ENCODE measurements at regions not wholly inside any gene's neighbourhood (a gene's known extent, or its start where the extent isn't known, plus 50 kb on each side); places are given as distances from the start of the nearest gene placed in this dataset.

- no peak for TF ChIP-seq POLR2A (IDR thresholded peaks at IDR 0.05)
- no peak for TF ChIP-seq CTCF (IDR thresholded peaks at IDR 0.05)
- TF ChIP-seq EP300 (IDR thresholded peaks at IDR 0.05), result no peak
- no peak for TF ChIP-seq POLR2AphosphoS5 (IDR thresholded peaks at IDR 0.05)
These were observed 59.9 kb upstream of the LRATD1 start for GRCh38 chr2:14572633-14573032.

Data from suprapubic skin (tissue), 4 donors.